H9 (cell line): ENCODE measurements at regions not wholly inside any gene's neighbourhood (a gene's known extent, or its start where the extent isn't known, plus 50 kb on each side); places are given as distances from the start of the nearest gene placed in this dataset.

Experiments
- DNase-seq: peaks from one replicate; pipeline ENCODE4 v3.0.0-alpha.2; 2017
- H2AFZ ChIP-seq: one replicate; pipeline ENCODE4 v1.6.1; 2013; ENCODE audit warnings: mild to moderate bottlenecking, low read length, control low read depth, moderate library complexity
- H2AK5ac ChIP-seq: 2 replicates; pipeline ENCODE4 v1.6.1; 2013; ENCODE audit warnings: low read length, control low read depth, mixed read lengths; ENCODE audit not compliant: insufficient read length
- H2BK120ac ChIP-seq: one replicate; pipeline ENCODE4 v1.6.1; 2013; ENCODE audit warnings: low read depth, mild to moderate bottlenecking, low read length, control low read depth, inconsistent platforms; ENCODE audit not compliant: poor library complexity, severe bottlenecking
- H2BK12ac ChIP-seq: 2 replicates; pipeline ENCODE4 v1.6.1; 2013; ENCODE audit warnings: low read length, control low read depth, mixed read lengths, low read depth; ENCODE audit not compliant: insufficient read length
- H2BK15ac ChIP-seq: 2 replicates; pipeline ENCODE4 v1.6.1; 2013; ENCODE audit warnings: low read depth, low read length, control low read depth
- H2BK20ac ChIP-seq: one replicate; pipeline ENCODE4 v1.6.1; 2013; ENCODE audit warnings: low read depth, mild to moderate bottlenecking, low read length, control low read depth, inconsistent platforms; ENCODE audit not compliant: poor library complexity, severe bottlenecking
- H2BK5ac ChIP-seq: 2 replicates; pipeline ENCODE4 v1.6.1; 2013; ENCODE audit warnings: low read length, control low read depth, mixed read lengths; ENCODE audit not compliant: insufficient read length
- H3K14ac ChIP-seq: 2 replicates; pipeline ENCODE4 v1.6.1; 2013; ENCODE audit warnings: low read length, control low read depth; ENCODE audit not compliant: insufficient read depth
- H3K18ac ChIP-seq: 2 replicates; pipeline ENCODE4 v1.6.1; 2013; ENCODE audit warnings: low read depth, mild to moderate bottlenecking, mixed read lengths, low read length, control low read depth; ENCODE audit not compliant: insufficient read length
- H3K23ac ChIP-seq: 2 replicates; pipeline ENCODE4 v1.6.1; 2013; ENCODE audit warnings: low read length, control low read depth, mixed read lengths, low read depth; ENCODE audit not compliant: insufficient read length
- H3K23me2 ChIP-seq: 2 replicates; pipeline ENCODE4 v1.6.1; 2013; ENCODE audit warnings: low read depth, mild to moderate bottlenecking, mixed read lengths, low read length, control low read depth; ENCODE audit not compliant: insufficient read length, poor library complexity, severe bottlenecking
- H3K27ac ChIP-seq: 2 replicates; pipeline ENCODE4 v1.5.1; 2013; ENCODE audit warnings: low read length, control low read depth, mixed read lengths, low read depth; ENCODE audit not compliant: insufficient read length
- H3K27me3 ChIP-seq: 2 replicates; pipeline ENCODE4 v1.6.1; 2013; ENCODE audit warnings: low read length, control low read depth, inconsistent platforms; ENCODE audit not compliant: insufficient read depth
- H3K4ac ChIP-seq: 2 replicates; pipeline ENCODE4 v1.6.1; 2013; ENCODE audit warnings: low read depth, mild to moderate bottlenecking, control low read depth, inconsistent platforms, low read length, moderate library complexity
- H3K4me1 ChIP-seq: 2 replicates; pipeline ENCODE4 v1.6.1; 2013; ENCODE audit warnings: low read length, control low read depth, inconsistent platforms; ENCODE audit not compliant: insufficient read depth
- H3K4me2 ChIP-seq: 2 replicates; pipeline ENCODE4 v1.6.1; 2013; ENCODE audit warnings: low read length, control low read depth, mixed read lengths; ENCODE audit not compliant: insufficient read length, insufficient read depth
- H3K56ac ChIP-seq: 2 replicates; pipeline ENCODE4 v1.6.1; 2013; ENCODE audit warnings: low read depth, mild to moderate bottlenecking, mixed read lengths, low read length, control low read depth; ENCODE audit not compliant: insufficient read length
- H3K79me1 ChIP-seq: 2 replicates; pipeline ENCODE4 v1.6.1; 2013; ENCODE audit warnings: low read depth, mild to moderate bottlenecking, moderate library complexity, low read length, control low read depth, inconsistent platforms; ENCODE audit not compliant: insufficient read depth, poor library complexity, severe bottlenecking
- H3K79me2 ChIP-seq: 2 replicates; pipeline ENCODE4 v1.6.1; 2013; ENCODE audit warnings: low read length, control low read depth, inconsistent platforms; ENCODE audit not compliant: insufficient read depth
- H3K9ac ChIP-seq: 2 replicates; pipeline ENCODE4 v1.6.1; 2013; ENCODE audit warnings: low read length, control low read depth, mixed read lengths; ENCODE audit not compliant: insufficient read length; ENCODE audit errors: extremely low read depth
- H3K9me3 ChIP-seq: one replicate; pipeline ENCODE4 v1.6.1; 2013; ENCODE audit warnings: low read depth, low read length, inconsistent platforms; ENCODE audit not compliant: control insufficient read depth
- H3T11ph ChIP-seq: one replicate; pipeline ENCODE4 v1.6.1; 2013; ENCODE audit warnings: mild to moderate bottlenecking, low read length, control low read depth, inconsistent platforms
- H4K20me1 ChIP-seq: one replicate; pipeline ENCODE4 v1.6.1; 2013; ENCODE audit not compliant: control insufficient read depth, insufficient read length, insufficient read depth
- H4K5ac ChIP-seq: 2 replicates; pipeline ENCODE4 v1.6.1; 2013; ENCODE audit warnings: low read depth, mild to moderate bottlenecking, mixed read lengths, low read length, control low read depth; ENCODE audit not compliant: insufficient read length
- H4K8ac ChIP-seq: replicated peaks from 2 replicates; pipeline ENCODE4 v1.6.1; 2013; ENCODE audit warnings: low read length, control low read depth, mixed read lengths, low read depth; ENCODE audit not compliant: insufficient read length
- H4K91ac ChIP-seq: 2 replicates; pipeline ENCODE4 v1.6.1; 2013; ENCODE audit warnings: low read depth, mild to moderate bottlenecking, moderate library complexity, mixed read lengths, low read length, control low read depth; ENCODE audit not compliant: insufficient read length
- H3K27ac Mint-ChIP-seq, 3 experiments: 2 replicates in 2 of 3; 3 replicates in 1 of 3; pipeline ENCODE4 v1.8.0; 2020 to 2021; ENCODE audit warnings: mixed read lengths in 3 of 3, mild to moderate bottlenecking in 1 of 3, moderate library complexity in 1 of 3
- H3K27me3 Mint-ChIP-seq: 2 replicates; pipeline ENCODE4 v1.8.0; 2021; ENCODE audit warnings: low read depth, mild to moderate bottlenecking, moderate library complexity, mixed read lengths
- H3K36me3 Mint-ChIP-seq, 3 experiments: 2 replicates in 2 of 3; 3 replicates in 1 of 3; pipeline ENCODE4 v1.8.0; 2020 to 2021; ENCODE audit warnings: low read depth in 3 of 3, mixed read lengths in 3 of 3; ENCODE audit not compliant: insufficient read depth in 1 of 3
- H3K4me1 Mint-ChIP-seq, 2 experiments: 2 replicates each; pipeline ENCODE4 v1.8.0; 2020; ENCODE audit warnings: mixed read lengths in 2 of 2
- H3K4me3 Mint-ChIP-seq, 2 experiments: 2 replicates in 1 of 2; 3 replicates in 1 of 2; pipeline ENCODE4 v1.8.0; 2020 to 2021; ENCODE audit warnings: mild to moderate bottlenecking in 2 of 2, mixed read lengths in 2 of 2, moderate library complexity in 1 of 2
- H3K9me3 Mint-ChIP-seq, 2 experiments: 2 replicates in 1 of 2; 3 replicates in 1 of 2; pipeline ENCODE4 v1.8.0; 2020; ENCODE audit warnings: mild to moderate bottlenecking in 2 of 2, mixed read lengths in 2 of 2, moderate library complexity in 1 of 2
- WGBS: extraction: QIAGEN DNeasy Blood & Tissue Kit; methylation state at CpG from one replicate; pipeline ENCODE4 v1.1.7; 2013; ENCODE audit warnings: missing lambda C conversion rate, low lambda C conversion rate, mixed read lengths; ENCODE audit not compliant: insufficient read length; ENCODE audit errors: extremely low coverage; 5-methylcytosine and 5-hydroxymethylcytosine counted together
- TF ChIP-seq, protein P1 (sequence below): fragments of 200-600 bp; sonication (generic); conservative IDR thresholded peaks from 3 replicates; pipeline ENCODE4 v1.8.0; 2021; ENCODE audit warnings: antibody characterized with exemption, mild to moderate bottlenecking

DNA sequence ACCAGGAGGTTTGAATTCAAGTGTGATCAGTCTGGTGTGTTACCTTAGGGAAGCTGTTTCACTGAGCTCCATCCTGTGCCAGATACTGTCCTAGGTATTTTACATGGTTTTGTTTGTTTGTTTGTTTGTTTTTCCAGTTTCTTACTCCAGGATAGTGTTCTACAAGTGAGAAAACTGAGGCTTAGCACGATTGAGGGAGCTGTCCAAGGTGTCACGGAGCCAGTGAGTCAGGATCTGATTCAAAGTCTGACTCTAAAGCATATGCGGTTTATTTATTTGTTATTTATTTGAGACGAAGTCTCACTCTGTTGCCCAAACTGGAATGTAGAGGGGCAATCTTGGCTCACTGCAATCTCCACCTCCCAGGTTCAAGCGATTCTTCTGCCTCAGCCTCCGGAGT, 79.7 kb upstream of the GNG2 start:
- Histone ChIP-seq H3K79me1 (no peaks in the 10 kb centered on the region), H2BK12ac (no peak overlapping the region), H2BK20ac (no peak overlapping the region), H2AFZ (no peak overlapping the region), H4K91ac (no peak overlapping the region), H4K8ac (no peak overlapping the region), H3K27me3 (no peaks in the 10 kb centered on the region), H3K18ac (no peak overlapping the region), H3K9me3 (no peaks in the 10 kb centered on the region), H3K9ac (no peak overlapping the region), H3K4me2 (no peak overlapping the region), H3K23ac (no peak overlapping the region), H3K4ac (no peak overlapping the region), H4K20me1 (no peaks in the 10 kb centered on the region), H2AK5ac (no peak overlapping the region), H3K4me1 (no peaks in the 10 kb centered on the region; the same call in 1 of the 2 replicates), H3K56ac (no peak overlapping the region), H2BK5ac (no peak overlapping the region), H3K27ac (no peak overlapping the region), H2BK120ac (no peak overlapping the region), H3K79me2 (no peaks in the 10 kb centered on the region), H3K23me2 (peaks cover 5% of the 10 kb centered on the region), H4K5ac (no peak overlapping the region), H3K14ac (no peak overlapping the region), H3T11ph (no peak overlapping the region), H2BK15ac (no peak overlapping the region)
- H3K9me3 Mint-ChIP-seq: peaks cover under 1 to 1% of the 10 kb centered on the region in 2 experiments
- H3K27me3 Mint-ChIP-seq: peaks cover 9% of the 10 kb centered on the region
- TF ChIP-seq, protein P1, sequence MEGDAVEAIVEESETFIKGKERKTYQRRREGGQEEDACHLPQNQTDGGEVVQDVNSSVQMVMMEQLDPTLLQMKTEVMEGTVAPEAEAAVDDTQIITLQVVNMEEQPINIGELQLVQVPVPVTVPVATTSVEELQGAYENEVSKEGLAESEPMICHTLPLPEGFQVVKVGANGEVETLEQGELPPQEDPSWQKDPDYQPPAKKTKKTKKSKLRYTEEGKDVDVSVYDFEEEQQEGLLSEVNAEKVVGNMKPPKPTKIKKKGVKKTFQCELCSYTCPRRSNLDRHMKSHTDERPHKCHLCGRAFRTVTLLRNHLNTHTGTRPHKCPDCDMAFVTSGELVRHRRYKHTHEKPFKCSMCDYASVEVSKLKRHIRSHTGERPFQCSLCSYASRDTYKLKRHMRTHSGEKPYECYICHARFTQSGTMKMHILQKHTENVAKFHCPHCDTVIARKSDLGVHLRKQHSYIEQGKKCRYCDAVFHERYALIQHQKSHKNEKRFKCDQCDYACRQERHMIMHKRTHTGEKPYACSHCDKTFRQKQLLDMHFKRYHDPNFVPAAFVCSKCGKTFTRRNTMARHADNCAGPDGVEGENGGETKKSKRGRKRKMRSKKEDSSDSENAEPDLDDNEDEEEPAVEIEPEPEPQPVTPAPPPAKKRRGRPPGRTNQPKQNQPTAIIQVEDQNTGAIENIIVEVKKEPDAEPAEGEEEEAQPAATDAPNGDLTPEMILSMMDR: no peak
- WGBS: no CpG with 5 or more reads among the region's 6 CpGs
- peak overlapping the region in 1 of 3 experiments; percentile 76; a peak in 1 of 7 replicates for H3K27ac Mint-ChIP-seq
- peaks cover under 1 to 1% (median under 1%) of the 10 kb centered on the region in 3 experiments; a peak in 4 of 7 replicates for H3K36me3 Mint-ChIP-seq
- peaks cover 10 to 14% of the 10 kb centered on the region in 2 experiments for H3K4me1 Mint-ChIP-seq
- no peak for DNase-seq
- H3K4me3 Mint-ChIP-seq: no peak overlapping the region
